ENCODE measurements at regions not wholly inside any gene's neighbourhood (a gene's known extent, or its start where the extent isn't known, plus 50 kb on each side); places are given as distances from the start of the nearest gene placed in this dataset.
A peak's percentile ranks its signal among the peaks of the same experiment; 100 is the strongest.

GRCh38 chr1:244353551-244354091 lies 98.1 kb downstream of the ADSS2 start:
- ATAC-seq (ENCODE audit: low FRiP score in 2 of 2): peak; percentile 92 to 95
- no peaks in the 10 kb centered on the region for H3K27me3 ChIP-seq
- H3K36me3 ChIP-seq: no peaks in the 10 kb centered on the region
- peak overlapping the region in 2 of 4 donors; percentile 34 to 44 for H3K27ac ChIP-seq
- no peak for TF ChIP-seq CTCF (IDR thresholded peaks at IDR 0.05)
- TF ChIP-seq POLR2AphosphoS5 (IDR thresholded peaks at IDR 0.05): peak; percentile 34 to 38
- 30 to 65% methylated on average over 7 of the region's 7 CpGs for WGBS, 2 donors
- peaks cover 0 to 4% (median 0%) of the 10 kb centered on the region in 4 donors for H3K4me1 ChIP-seq
- no peaks in the 10 kb centered on the region for H3K9me3 ChIP-seq
- peak in 1 of 2 donors; percentile 90 for DNase-seq
- no peak overlapping the region for H3K4me3 ChIP-seq

- Histone ChIP-seq H3K27me3 (no peaks in the 10 kb centered on the region), H3K36me3 (no peaks in the 10 kb centered on the region), H3K4me3 (no peak overlapping the region), H3K4me1 (peaks cover 0 to 4% (median 0%) of the 10 kb centered on the region in 4 donors), H3K9me3 (no peaks in the 10 kb centered on the region), H3K27ac (no peak overlapping the region)
- 56 to 62% methylated on average over 5 of the region's 5 CpGs for WGBS, 2 donors
- ATAC-seq (ENCODE audit: low FRiP score in 2 of 2) (no peak), DNase-seq (no peak)
- TF ChIP-seq POLR2A (IDR thresholded peaks at IDR 0.05) (no peak), POLR2AphosphoS5 (IDR thresholded peaks at IDR 0.05) (no peak), EP300 (IDR thresholded peaks at IDR 0.05) (no peak), CTCF (IDR thresholded peaks at IDR 0.05) (no peak)
Observed at GRCh38 chr1:244354810-244355278, 96.9 kb downstream of the ADSS2 start.

GRCh38 chr1:244356376-244356775 lies 95.3 kb downstream of the ADSS2 start:
- H3K9me3 ChIP-seq: no peaks in the 10 kb centered on the region
- DNase-seq (no peak), ATAC-seq (ENCODE audit: low FRiP score in 2 of 2) (no peak)
- no peak overlapping the region for H3K27ac ChIP-seq
- no peak for TF ChIP-seq POLR2AphosphoS5 (IDR thresholded peaks at IDR 0.05)
- no peak for TF ChIP-seq EP300 (IDR thresholded peaks at IDR 0.05)
- no peak for TF ChIP-seq CTCF (IDR thresholded peaks at IDR 0.05)
- no peak for TF ChIP-seq POLR2A (IDR thresholded peaks at IDR 0.05)
- no peaks in the 10 kb centered on the region for H3K36me3 ChIP-seq
- H3K4me3 ChIP-seq: no peak overlapping the region
- H3K27me3 ChIP-seq: no peaks in the 10 kb centered on the region
- WGBS, 2 donors: 89 to 93% methylated on average over 1 of the region's 1 CpG
- peaks cover 0 to 4% (median 0%) of the 10 kb centered on the region in 4 donors for H3K4me1 ChIP-seq

Data from upper lobe of left lung (tissue), 6 donors.